Lung (tissue), 11 donors: ENCODE measurements at regions not wholly inside any gene's neighbourhood (a gene's known extent, or its start where the extent isn't known, plus 50 kb on each side); places are given as distances from the start of the nearest gene placed in this dataset.
A peak's percentile ranks its signal among the peaks of the same experiment; 100 is the strongest.

Experiments used
- ATAC-seq: fragments of 200-7000 bp; cut with Tn5 transposase; one replicate; pipeline ENCODE4 v1.9.1; 2020; ENCODE audit warnings: moderate number of reproducible peaks; ENCODE audit not compliant: insufficient read depth, low FRiP score
- DNase-seq, 3 donors: peaks; one replicate each; pipeline ENCODE4 v3.0.0-alpha.2; 2013 to 2017
- H3K27ac ChIP-seq, 2 donors: one replicate each; pipeline ENCODE4 v1.5.1; 2013; ENCODE audit warnings: mild to moderate bottlenecking in 2 of 2, moderate library complexity in 2 of 2, control low read depth in 1 of 2, inconsistent platforms in 1 of 2, low read depth in 1 of 2, low read length in 1 of 2
- H3K27me3 ChIP-seq, 3 donors: one replicate each; pipeline ENCODE4 v1.5.1; 2013; ENCODE audit warnings: low read length in 2 of 3; ENCODE audit not compliant: control insufficient read depth in 3 of 3, insufficient read depth in 3 of 3
- H3K36me3 ChIP-seq, 4 donors: one replicate each; pipeline ENCODE4 v1.5.1; 2013; ENCODE audit warnings: low read length in 4 of 4, mild to moderate bottlenecking in 1 of 4, moderate library complexity in 1 of 4; ENCODE audit not compliant: control insufficient read depth in 4 of 4, insufficient read depth in 4 of 4
- H3K4me1 ChIP-seq, 5 donors: one replicate each; pipeline ENCODE4 v1.5.1; 2013; ENCODE audit warnings: low read length in 5 of 5, mild to moderate bottlenecking in 2 of 5, moderate library complexity in 1 of 5; ENCODE audit not compliant: control insufficient read depth in 5 of 5, insufficient read depth in 5 of 5
- H3K4me3 ChIP-seq: one replicate; pipeline ENCODE4 v1.5.1; 2013; ENCODE audit warnings: mild to moderate bottlenecking, control low read depth, moderate library complexity
- H3K9ac ChIP-seq, 2 donors: one replicate each; pipeline ENCODE4 v1.5.1; 2013; ENCODE audit warnings: low read length in 2 of 2, control low read depth in 1 of 2; ENCODE audit not compliant: insufficient read depth in 1 of 2
- H3K9me3 ChIP-seq, 4 donors: one replicate each; pipeline ENCODE4 v1.5.1; 2013; ENCODE audit warnings: low read length in 3 of 4, mild to moderate bottlenecking in 1 of 4, moderate library complexity in 1 of 4; ENCODE audit not compliant: control insufficient read depth in 4 of 4, insufficient read depth in 3 of 4
- CTCF ChIP-seq: IDR thresholded peaks from 2 replicates; pipeline ENCODE4 v1.5.1; 2012; ENCODE audit warnings: mild to moderate bottlenecking; ENCODE audit errors: control extremely low read depth, extremely low read depth
- WGBS, 2 donors: extraction: QIAGEN DNeasy Blood & Tissue Kit; methylation state at CpG; one replicate each; pipeline ENCODE4 v1.1.7; 2013; 5-methylcytosine and 5-hydroxymethylcytosine counted together
- donor health status: control.
- donor health status: control.
- donor health status: Bipolar disorder and iron deficiency.
- donor health status: healthy.
- donor health status: DM: yes; HTN: yes; CAD: no.

GRCh38 chr9:23598994-23599393, 227.0 kb downstream of the ELAVL2 start:
- ATAC-seq: no peak
- no peak overlapping the region for H3K4me3 ChIP-seq
- no peak overlapping the region for H3K27ac ChIP-seq
- peak in 2 of 3 donors; percentile 30 to 41 for DNase-seq
- H3K27me3 ChIP-seq: no peaks in the 10 kb centered on the region
- H3K9me3 ChIP-seq: no peaks in the 10 kb centered on the region
- no peak for TF ChIP-seq CTCF
- no peaks in the 10 kb centered on the region for H3K36me3 ChIP-seq
- WGBS, 2 donors: 72 to 82% methylated on average over 2 of the region's 2 CpGs
- H3K9ac ChIP-seq: no peak overlapping the region
- no peaks in the 10 kb centered on the region for H3K4me1 ChIP-seq

GRCh38 chr9:23603311-23603710, 222.7 kb downstream of the ELAVL2 start:
- H3K9ac ChIP-seq: no peak overlapping the region
- H3K27ac ChIP-seq: no peak overlapping the region
- TF ChIP-seq CTCF: no peak
- no peaks in the 10 kb centered on the region for H3K36me3 ChIP-seq
- H3K4me1 ChIP-seq: no peaks in the 10 kb centered on the region
- no peaks in the 10 kb centered on the region for H3K27me3 ChIP-seq
- no peaks in the 10 kb centered on the region for H3K9me3 ChIP-seq
- H3K4me3 ChIP-seq: no peak overlapping the region
- 90 to 96% methylated on average over 7 of the region's 7 CpGs for WGBS, 2 donors
- no peak for DNase-seq
- no peak for ATAC-seq

- no peak for ATAC-seq
These were observed 219.9 kb downstream of the ELAVL2 start for GRCh38 chr9:23606107-23606506.

More at GRCh38 chr9:23606107-23606506, 219.9 kb downstream of the ELAVL2 start:
- TF ChIP-seq CTCF: no peak
- Histone ChIP-seq H3K36me3 (no peaks in the 10 kb centered on the region), H3K9ac (no peak overlapping the region), H3K27ac (no peak overlapping the region), H3K27me3 (no peaks in the 10 kb centered on the region), H3K4me3 (no peak overlapping the region), H3K4me1 (no peaks in the 10 kb centered on the region), H3K9me3 (no peaks in the 10 kb centered on the region)
- no peak for DNase-seq
- WGBS, 2 donors: 80 to 85% methylated on average over 1 of the region's 1 CpG
